Breast epithelium (tissue), 4 donors: ENCODE measurements at regions not wholly inside any gene's neighbourhood (a gene's known extent, or its start where the extent isn't known, plus 50 kb on each side); places are given as distances from the start of the nearest gene placed in this dataset.

Experiments used
- DNase-seq, 2 donors: peaks; one replicate each; pipeline ENCODE4 v3.0.0-alpha.2; 2019; ENCODE audit warnings: low spot score in 2 of 2
- H3K27ac ChIP-seq, 2 donors: fragments of 200-600 bp; sonication (generic) in 1 of 2; one replicate each; pipeline ENCODE4 v1.5.1; 2016 to 2019; ENCODE audit warnings: mild to moderate bottlenecking in 1 of 2
- H3K27me3 ChIP-seq, 2 donors: fragments of 200-600 bp; sonication (generic) in 1 of 2; one replicate each; pipeline versions ENCODE4 v1.5.1 to v1.6.0; 2017 to 2019; ENCODE audit warnings: control low read depth in 1 of 2, mild to moderate bottlenecking in 1 of 2
- H3K36me3 ChIP-seq: fragments of 200-600 bp; one replicate; pipeline ENCODE4 v1.5.1; 2019
- H3K4me1 ChIP-seq, 2 donors: fragments of 200-600 bp; sonication (generic); one replicate each; pipeline ENCODE4 v1.5.1; 2016 to 2019; ENCODE audit warnings: control low read depth in 1 of 2
- H3K4me3 ChIP-seq, 3 donors: fragments of 200-600 bp; sonication (generic); 1 replicate in 2 of 3; 2 replicates in 1 of 3; pipeline ENCODE4 v1.5.1; 2016 to 2019; ENCODE audit warnings: mild to moderate bottlenecking in 3 of 3, moderate library complexity in 2 of 3
- H3K9me3 ChIP-seq, 2 donors: fragments of 200-600 bp; sonication (generic) in 1 of 2; one replicate each; pipeline ENCODE4 v1.5.1; 2016 to 2019; ENCODE audit warnings: control low read depth in 1 of 2
- POLR2A ChIP-seq: fragments of 450-650 bp; IDR thresholded peaks from one replicate; pipeline ENCODE4 v1.6.1; 2016; ENCODE audit warnings: antibody characterized with exemption, mild to moderate bottlenecking, moderate library complexity
- POLR2AphosphoS5 ChIP-seq, 3 donors: sonication (generic); formaldehyde crosslinking; IDR thresholded peaks; one replicate each; pipeline ENCODE4 v1.6.1; 2017; ENCODE audit warnings: antibody characterized with exemption in 3 of 3
- intact Hi-C: fragments of 100-400 bp; cut with DNase I; formaldehyde crosslinking; loops from one replicate; pipeline ENCODE4 v1.15.1; 2023; ENCODE audit warnings: low total_unique reads
- TF ChIP-seq, protein P1 (sequence below), 3 donors: fragments of 450-650 bp; IDR thresholded peaks; one replicate each; pipeline ENCODE4 v1.5.1; 2016 to 2017; ENCODE audit warnings: antibody characterized with exemption in 3 of 3, mild to moderate bottlenecking in 3 of 3, moderate library complexity in 3 of 3

DNA sequence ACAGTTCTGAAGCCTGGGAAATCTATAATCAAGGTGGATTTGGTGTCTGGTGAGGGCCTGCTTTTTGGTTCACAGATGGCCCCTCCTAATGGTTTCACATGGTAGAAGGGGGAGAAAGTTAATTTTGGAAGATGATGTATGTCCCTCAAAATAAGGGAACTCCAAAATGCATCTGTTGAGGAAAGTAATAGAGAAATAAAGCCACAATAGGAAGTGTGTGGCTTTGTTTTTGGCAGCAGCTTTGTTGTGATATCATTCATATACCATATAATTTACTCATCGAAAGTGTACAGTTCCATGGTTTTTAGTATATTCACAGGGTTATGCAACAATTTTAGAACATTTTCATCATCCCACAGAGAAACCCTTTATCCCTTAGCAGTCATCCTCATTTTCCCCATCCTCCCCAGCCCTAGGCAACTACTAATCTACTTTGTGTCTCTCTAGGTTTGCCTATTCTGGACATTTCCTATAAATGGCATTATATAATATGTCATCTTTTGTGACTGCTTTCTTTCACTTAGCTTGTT lies 274.0 kb upstream of the FAM98A start:
- H3K4me1 ChIP-seq = no peaks in the 10 kb centered on the region
- intact Hi-C loops = no loop called here
- H3K4me3 ChIP-seq = no peak overlapping the region
- H3K9me3 ChIP-seq = peaks cover 0 to 25% of the 10 kb centered on the region in 2 donors
- TF ChIP-seq, protein P1, sequence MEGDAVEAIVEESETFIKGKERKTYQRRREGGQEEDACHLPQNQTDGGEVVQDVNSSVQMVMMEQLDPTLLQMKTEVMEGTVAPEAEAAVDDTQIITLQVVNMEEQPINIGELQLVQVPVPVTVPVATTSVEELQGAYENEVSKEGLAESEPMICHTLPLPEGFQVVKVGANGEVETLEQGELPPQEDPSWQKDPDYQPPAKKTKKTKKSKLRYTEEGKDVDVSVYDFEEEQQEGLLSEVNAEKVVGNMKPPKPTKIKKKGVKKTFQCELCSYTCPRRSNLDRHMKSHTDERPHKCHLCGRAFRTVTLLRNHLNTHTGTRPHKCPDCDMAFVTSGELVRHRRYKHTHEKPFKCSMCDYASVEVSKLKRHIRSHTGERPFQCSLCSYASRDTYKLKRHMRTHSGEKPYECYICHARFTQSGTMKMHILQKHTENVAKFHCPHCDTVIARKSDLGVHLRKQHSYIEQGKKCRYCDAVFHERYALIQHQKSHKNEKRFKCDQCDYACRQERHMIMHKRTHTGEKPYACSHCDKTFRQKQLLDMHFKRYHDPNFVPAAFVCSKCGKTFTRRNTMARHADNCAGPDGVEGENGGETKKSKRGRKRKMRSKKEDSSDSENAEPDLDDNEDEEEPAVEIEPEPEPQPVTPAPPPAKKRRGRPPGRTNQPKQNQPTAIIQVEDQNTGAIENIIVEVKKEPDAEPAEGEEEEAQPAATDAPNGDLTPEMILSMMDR (IDR thresholded peaks at IDR 0.05) = no peak
- TF ChIP-seq POLR2A (no peak), POLR2AphosphoS5 (IDR thresholded peaks at IDR 0.05) (no peak)
- no peaks in the 10 kb centered on the region for H3K36me3 ChIP-seq
- no peak for DNase-seq
- H3K27me3 ChIP-seq = no peaks in the 10 kb centered on the region
- no peak overlapping the region for H3K27ac ChIP-seq

DNA sequence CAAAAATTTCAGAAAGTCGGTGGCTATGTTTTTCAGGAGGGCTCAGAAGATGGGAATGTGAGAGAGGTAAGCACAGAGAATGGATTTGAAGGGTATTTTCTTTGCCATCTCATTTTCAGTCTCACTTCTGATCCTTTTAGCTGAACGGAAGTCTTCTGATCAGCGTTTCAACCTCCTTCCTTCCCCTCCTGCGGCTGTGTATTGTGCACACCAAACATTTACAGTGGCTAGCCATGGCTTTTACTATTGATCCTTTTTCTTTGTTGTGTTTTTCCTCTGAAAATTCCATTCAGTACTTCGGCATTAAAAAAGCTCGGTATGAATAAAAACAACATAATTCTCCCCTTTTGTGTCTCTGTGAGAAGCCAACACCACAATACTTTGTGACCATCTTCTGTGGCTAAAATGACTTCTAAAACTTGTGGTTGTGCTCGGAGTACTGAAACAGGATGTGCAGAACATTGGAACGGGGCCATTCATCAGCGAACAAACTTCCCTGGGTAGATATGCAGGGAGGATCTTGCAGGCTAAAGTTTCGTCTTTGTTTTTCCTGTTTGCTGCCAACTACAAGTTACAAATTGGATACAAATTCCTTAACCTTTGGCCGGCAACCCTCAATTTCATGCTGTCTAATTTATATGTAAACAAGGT lies 260.8 kb upstream of the FAM98A start:
- H3K27ac ChIP-seq = no peak overlapping the region
- no peak for DNase-seq
- H3K9me3 ChIP-seq = no peaks in the 10 kb centered on the region
- H3K4me1 ChIP-seq = no peaks in the 10 kb centered on the region
- H3K27me3 ChIP-seq = no peaks in the 10 kb centered on the region
- TF ChIP-seq, protein P1 (IDR thresholded peaks at IDR 0.05) = no peak
- TF ChIP-seq POLR2AphosphoS5 (IDR thresholded peaks at IDR 0.05) (no peak), POLR2A (no peak)
- intact Hi-C loops = no loop called here
- H3K4me3 ChIP-seq = no peak overlapping the region
- no peaks in the 10 kb centered on the region for H3K36me3 ChIP-seq

DNA sequence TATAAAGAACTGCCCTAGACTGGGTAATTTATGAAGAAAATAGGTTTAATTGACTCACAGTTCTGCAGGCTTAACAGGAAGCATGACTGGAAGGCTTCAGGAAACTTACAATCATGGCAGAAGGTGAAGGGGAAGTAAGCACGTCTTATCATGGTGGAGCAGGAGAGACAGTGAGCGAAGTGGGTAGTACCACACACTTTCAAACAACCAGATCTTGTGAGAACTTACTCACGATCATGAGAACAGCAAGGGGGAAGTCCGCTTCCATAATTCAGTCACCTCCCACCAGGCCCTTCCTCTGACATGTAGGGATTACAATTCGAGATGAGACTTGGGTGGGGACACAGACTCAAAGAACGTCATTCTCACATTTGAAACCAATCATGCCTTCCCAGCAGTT lies 260.1 kb upstream of the FAM98A start:
- TF ChIP-seq, protein P1 (IDR thresholded peaks at IDR 0.05) = no peak
- TF ChIP-seq POLR2A (no peak), POLR2AphosphoS5 (IDR thresholded peaks at IDR 0.05) (no peak)
- Histone ChIP-seq H3K27ac (no peak overlapping the region), H3K4me3 (no peak overlapping the region), H3K9me3 (no peaks in the 10 kb centered on the region), H3K36me3 (no peaks in the 10 kb centered on the region), H3K4me1 (no peaks in the 10 kb centered on the region), H3K27me3 (no peaks in the 10 kb centered on the region)
- DNase-seq = no peak
- intact Hi-C loops = no loop called here

DNA sequence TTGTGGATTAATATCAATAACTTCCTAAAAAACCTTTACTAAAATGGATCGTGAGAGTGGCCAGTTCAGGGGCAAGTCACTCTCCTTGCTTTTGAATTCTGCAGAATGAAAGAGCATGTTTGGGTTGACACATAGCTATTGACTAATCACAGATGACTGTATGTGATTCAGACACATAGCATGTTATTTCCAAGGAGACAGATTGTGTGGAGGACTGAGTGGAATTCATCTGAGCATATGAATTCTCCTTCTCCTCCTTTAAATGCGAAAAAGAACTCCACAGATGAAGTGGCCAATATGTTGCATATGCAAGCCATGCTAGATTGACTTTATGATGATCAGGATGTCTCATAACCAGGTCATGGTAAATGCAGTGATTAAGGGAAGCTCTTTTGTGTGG lies 249.4 kb upstream of the FAM98A start:
- TF ChIP-seq, protein P1 (IDR thresholded peaks at IDR 0.05) = no peak
- TF ChIP-seq POLR2A = no peak
- H3K4me1 ChIP-seq = no peaks in the 10 kb centered on the region
- DNase-seq = no peak
- no peak overlapping the region for H3K4me3 ChIP-seq
- H3K27me3 ChIP-seq = no peaks in the 10 kb centered on the region
- peaks cover 7 to 27% of the 10 kb centered on the region in 2 donors for H3K9me3 ChIP-seq
- H3K36me3 ChIP-seq = no peaks in the 10 kb centered on the region
- intact Hi-C loops = no loop called here
- H3K27ac ChIP-seq = no peak overlapping the region

DNA sequence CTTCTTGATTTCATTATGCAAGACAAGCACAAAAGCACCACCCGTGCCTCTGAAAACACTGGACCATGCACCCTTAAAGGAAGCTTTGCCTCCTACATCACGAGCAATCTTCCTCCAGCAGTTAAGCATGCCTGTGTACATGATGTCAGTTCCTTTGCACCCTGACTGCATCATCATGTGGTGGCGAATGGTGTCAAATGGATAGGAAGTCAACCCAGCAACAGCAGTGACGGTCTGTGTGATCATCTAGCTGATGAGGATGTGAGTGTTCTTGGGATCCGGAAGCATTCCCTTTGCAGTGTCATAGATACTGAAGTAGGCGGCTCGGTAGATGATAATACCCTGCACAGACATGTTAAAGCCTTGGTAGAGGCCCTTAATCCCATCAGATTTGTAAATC lies 240.7 kb upstream of the FAM98A start:
- H3K27me3 ChIP-seq = no peaks in the 10 kb centered on the region
- H3K9me3 ChIP-seq = peaks cover 0 to 4% of the 10 kb centered on the region in 2 donors
- no peak overlapping the region for H3K4me3 ChIP-seq
- no peak overlapping the region for H3K27ac ChIP-seq
- no peaks in the 10 kb centered on the region for H3K4me1 ChIP-seq
- no peak for DNase-seq
- TF ChIP-seq, protein P1 (IDR thresholded peaks at IDR 0.05) = no peak
- TF ChIP-seq POLR2A (no peak), POLR2AphosphoS5 (IDR thresholded peaks at IDR 0.05) (no peak)
- H3K36me3 ChIP-seq = no peaks in the 10 kb centered on the region
- intact Hi-C loops = no loop called here
